UCSD-AML1 (cell line): ENCODE measurements at regions not wholly inside any gene's neighbourhood (a gene's known extent, or its start where the extent isn't known, plus 50 kb on each side); places are given as distances from the start of the nearest gene placed in this dataset.

Experiments used
- DNase-seq: peaks from one replicate; lab custom pipeline; 2025; ENCODE audit not compliant: unreplicated experiment; lab: John Stamatoyannopoulos, UW

DNA sequence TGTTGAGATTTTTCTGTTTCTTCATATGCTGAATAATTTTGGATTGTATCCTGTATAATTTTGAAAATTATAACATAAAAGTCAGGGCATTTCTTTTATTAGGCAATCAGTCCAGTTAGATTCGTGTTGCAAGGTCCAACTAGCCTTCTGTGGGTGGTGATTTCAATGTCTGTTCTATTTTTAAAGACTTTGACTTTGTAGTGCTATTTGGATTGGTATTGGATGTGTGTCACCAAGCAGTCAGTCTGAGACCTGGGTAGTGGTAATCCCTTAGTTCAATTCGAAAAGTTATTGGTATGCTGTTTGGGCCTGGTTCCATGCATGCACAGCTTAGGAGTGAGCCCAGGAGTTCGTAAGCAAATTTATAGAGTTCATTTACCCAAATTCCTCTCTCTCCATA lies 82.2 kb downstream of the EPDR1 start:
- DNase-seq = no peak

DNA sequence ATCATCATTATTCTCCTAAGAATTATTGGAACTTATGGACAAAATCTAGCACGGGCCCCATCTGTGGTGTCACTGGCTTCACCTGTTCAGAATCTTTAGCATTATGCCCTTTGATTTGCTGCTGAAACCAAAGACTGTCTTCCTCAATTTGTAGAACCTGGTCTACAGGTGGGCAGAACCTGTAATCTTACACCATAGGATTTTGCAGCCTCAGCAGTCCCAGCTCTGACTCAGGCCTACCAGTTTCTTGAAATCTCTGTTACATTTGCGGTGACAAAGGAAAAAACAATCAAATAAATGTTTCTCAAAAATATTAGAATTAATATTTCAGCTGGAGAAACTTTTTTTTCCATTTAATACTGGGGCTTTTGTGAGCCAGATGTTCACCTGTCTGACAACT lies 86.1 kb downstream of the EPDR1 start:
- DNase-seq = no peak

DNA sequence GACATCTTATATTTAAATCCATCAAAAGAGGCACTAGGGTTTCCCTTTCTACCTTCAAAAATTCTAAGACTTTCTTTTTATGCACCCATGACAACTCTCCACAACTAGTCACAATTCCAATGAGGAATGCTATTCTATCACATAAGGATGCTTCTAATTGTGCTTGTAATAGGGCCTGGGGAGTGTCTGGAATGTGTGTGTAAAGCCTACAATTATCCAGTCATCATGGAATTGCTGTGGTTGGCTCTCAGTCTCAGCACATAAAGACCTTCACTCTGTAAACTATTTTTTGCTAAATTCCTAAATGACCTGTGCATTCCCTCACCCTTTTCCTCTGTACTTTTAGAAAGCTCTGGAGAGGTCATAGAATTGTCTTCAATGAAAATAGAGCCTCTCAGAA lies 86.7 kb downstream of the EPDR1 start:
- DNase-seq = no peak

- no peak for DNase-seq
Measured at GRCh38 chr7:38013246-38013645, 92.8 kb downstream of the EPDR1 start.

GRCh38 chr7:38016567-38016966 lies 96.1 kb downstream of the EPDR1 start:
- no peak for DNase-seq

GRCh38 chr7:38017320-38017719 lies 96.9 kb downstream of the EPDR1 start:
- no peak for DNase-seq

DNA sequence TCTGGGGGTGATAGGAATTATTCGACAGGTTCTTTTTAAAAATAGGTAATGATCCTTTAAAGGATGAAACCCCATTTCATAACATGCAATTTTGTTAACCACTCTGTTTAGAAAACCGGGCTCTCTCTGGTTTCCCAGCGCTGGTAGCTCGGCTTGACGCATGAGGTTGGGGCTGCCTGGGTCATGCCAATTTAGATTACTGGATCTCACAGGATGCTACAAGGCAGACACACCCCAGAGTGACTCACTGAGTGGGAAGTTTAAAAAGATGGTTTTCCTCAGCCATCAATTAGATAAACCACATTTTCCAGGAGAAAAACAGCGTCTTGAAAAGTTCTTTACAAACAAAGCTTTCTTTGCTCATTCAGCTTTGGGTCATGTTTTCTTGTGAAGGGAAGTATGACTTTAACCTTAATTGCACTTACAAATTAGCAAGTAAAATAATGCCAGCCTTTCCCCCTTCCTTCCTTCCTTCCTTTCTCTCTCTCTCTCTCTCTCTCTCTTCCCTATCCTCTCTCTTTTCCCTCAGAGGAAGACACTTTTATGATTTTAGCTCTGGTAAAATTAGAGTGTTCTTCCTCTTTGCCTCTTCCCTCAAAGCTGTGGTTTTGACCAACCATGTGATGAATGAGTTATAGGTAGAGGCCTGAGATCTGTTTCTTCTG lies 99.8 kb downstream of the EPDR1 start:
- DNase-seq = peak; percentile 4

DNA sequence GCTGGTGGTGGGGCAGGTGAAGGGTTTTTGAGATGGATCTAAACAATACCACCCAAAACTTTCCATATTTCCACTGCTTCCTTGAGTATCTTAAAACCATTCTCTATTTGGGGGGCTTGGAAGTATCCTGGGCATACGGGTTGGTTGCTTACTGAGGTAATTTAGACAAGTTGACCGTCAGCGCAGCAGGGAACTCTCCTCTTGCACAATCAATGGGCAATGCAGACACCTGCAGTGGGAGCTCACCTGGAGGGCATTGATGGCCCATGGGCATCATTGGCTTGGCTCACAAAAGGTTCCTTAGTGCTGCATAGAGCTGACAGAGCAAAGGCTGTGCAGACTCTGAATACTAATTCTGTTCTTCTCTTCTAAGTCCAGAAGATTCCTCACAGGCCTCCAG lies 101.5 kb downstream of the EPDR1 start:
- DNase-seq = no peak

GRCh38 chr7:38025815-38026214 lies 105.4 kb downstream of the EPDR1 start:
- DNase-seq = no peak

GRCh38 chr7:38027884-38028455 lies 107.5 kb downstream of the EPDR1 start:
- DNase-seq = no peak

GRCh38 chr7:38034062-38034908 lies 113.8 kb downstream of the EPDR1 start:
- no peak for DNase-seq

DNA sequence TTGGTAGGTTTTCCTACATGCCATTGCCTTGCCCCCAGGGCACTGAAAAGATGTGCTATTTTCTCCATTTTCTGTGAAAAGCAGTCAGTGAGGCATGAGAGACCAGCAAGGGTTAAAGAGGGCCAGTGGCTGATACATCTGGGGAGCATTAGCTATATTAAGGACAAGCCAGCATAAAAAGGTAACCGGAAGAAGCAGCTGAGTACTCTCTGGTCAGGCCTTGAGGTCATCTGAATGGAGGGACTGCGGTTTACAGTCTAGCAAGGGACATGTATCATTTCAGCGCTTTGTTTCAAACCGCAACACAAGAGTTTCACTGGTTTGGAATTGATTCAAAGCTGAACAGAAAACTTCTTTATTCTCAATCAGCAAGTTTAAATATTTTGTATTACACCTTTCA lies 120.4 kb downstream of the EPDR1 start:
- DNase-seq = no peak

DNA sequence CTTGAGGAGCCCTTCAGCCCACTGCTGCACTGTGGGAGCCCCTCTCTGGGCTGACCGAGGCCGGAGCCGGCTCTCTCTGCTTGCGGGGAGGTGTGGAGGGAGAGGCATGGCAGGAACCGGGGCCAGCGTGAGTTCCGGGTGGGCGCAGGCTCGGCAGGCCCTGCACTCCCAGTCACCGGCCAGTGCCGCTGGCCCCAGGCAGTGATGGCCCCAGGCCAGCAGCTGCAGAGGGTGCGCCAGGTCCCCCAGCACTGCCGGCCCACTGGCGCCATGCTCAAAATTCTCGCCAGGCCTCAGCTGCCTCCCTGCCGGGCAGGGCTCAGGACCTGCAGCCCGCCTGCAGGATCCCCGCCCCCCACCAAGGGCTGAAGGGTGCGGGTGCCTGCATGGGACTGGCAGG lies 128.4 kb upstream of the STARD3NL start:
- no peak for DNase-seq

DNA sequence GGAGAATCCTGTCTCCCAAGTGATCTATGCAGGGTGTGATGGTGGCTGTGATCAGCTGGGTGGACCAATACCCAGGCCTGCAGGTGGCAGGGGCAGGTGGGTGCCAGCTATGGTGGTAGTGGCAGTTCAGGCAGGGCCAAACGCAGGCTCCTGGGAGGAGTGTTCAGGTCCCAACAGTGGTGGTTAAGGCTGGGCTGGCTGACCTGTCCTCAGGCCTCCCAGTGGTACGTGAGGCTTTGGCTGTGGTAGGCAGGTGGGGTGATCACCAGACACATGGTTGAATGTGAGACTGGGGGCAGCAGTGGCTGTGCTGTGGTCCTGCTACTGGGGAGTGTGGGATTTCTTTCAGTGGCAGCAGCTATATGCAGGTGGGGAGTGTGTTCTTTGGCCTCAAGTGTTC lies 126.7 kb upstream of the STARD3NL start:
- no peak for DNase-seq

- no peak for DNase-seq
Measured at GRCh38 chr7:38051786-38052185, 126.3 kb upstream of the STARD3NL start.

- DNase-seq = no peak
Measured at GRCh38 chr7:38052786-38053185, 125.3 kb upstream of the STARD3NL start.

DNA sequence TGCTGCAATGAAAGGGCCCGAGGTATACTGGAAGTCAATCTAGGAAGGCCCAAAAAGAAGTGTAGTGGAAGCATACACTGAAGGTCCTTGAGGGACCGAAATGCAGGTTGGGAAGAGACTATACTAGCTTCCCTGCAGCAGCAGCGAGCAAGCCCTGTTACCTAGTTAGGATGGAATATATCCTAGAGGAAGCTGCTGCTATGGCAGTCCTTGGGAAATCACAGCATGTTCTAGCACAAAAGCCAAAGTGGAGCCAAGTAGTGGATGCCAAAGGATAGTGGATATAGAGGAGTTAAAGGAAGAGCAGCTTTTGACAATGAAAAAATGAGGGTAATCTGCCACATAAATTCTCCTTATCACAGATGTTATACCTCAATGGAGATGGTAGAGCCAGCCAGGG lies 123.8 kb upstream of the STARD3NL start:
- no peak for DNase-seq

GRCh38 chr7:38057829-38058228 lies 120.2 kb upstream of the STARD3NL start:
- DNase-seq = no peak

DNA sequence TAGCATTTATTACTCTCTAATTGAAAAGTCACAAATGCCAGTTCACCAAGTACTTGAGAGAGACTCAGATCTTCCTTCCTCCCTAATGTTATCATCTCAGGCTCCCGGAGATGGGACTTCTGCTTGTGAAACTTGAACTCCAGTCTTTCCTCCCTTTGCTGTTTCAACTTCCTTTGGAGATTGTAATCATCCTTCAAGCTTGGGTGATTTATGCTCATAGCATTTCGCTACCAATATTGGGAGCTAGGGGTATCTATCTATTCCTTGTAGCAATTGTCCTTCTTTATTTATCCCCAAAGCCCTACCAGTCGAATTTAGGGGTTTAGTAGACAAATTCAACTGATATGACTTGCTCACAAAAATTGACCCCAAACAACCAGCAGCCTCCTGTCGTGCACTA lies 117.9 kb upstream of the STARD3NL start:
- no peak for DNase-seq

GRCh38 chr7:38060637-38061036 lies 117.4 kb upstream of the STARD3NL start:
- DNase-seq = no peak

DNA sequence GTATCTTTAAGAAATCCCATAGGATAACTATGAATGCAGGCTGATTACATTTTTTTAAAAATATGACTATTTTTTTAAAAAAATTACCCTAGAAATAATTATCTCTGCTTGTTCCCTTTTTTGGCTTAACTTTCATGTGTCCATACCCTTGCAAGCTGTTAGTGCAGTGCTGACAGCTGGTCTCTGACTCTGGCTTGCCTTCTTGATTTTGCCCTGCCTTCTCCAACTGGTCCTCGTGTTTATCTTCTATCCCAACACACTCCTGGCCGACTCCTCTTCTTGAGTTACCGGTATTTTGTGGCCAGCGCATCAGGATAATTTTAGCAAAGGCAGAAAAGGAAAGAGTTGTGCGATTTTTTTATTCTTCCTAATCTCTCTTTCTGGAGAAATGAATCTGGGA lies 111.7 kb upstream of the STARD3NL start:
- no peak for DNase-seq

DNA sequence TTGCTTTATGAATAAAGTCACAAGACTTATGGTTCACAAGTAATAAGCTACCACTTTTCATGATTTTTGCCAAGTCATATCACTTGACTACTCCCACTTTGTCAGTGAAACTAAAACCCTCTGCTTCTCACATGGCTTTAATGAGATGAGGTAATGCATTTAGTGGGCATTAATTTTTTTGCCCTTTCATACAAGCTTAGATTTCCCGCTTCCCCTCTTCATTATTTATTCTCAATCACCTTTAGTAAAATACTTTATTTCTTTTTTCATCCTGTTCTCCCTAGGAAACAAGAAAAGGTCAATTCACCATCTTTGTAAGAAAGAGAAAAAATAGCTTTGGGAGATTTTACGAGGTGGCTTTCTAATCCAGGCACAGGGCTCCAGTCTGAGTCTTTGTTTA lies 109.6 kb upstream of the STARD3NL start:
- no peak for DNase-seq
